ENCODE measurements at regions not wholly inside any gene's neighbourhood (a gene's known extent, or its start where the extent isn't known, plus 50 kb on each side); places are given as distances from the start of the nearest gene placed in this dataset.

DNA sequence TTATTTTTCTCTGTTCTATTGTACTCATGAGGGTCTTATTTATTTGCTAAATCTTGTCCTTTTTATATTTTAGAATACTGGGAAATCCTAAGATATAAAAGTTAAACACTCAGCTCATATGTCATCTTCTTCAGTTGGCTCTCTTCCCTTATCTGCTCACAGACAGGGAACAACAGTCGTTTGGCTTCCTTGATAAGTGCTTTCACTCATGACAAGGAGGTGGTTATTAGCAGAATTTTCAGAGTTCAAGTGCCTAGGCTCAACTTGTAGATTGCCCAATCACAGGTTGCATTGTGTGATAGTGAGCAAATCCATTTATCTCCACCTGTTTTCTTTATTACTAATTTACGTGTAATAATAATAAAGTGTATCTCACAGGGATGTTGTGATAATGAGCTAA is 620.3 kb upstream of the PCDH20 start:
- DNase-seq = no peak
- in situ Hi-C loops (cut with MboI; ENCODE audit: low sequenced_read_pairs in 4 of 4) (no loop called here), intact Hi-C loops (cut with DNase I; ENCODE audit: low total_unique reads) (no loop called here)
- no peak for TF ChIP-seq POLR2A (IDR thresholded peaks at IDR 0.05)
- TF ChIP-seq, protein P1, sequence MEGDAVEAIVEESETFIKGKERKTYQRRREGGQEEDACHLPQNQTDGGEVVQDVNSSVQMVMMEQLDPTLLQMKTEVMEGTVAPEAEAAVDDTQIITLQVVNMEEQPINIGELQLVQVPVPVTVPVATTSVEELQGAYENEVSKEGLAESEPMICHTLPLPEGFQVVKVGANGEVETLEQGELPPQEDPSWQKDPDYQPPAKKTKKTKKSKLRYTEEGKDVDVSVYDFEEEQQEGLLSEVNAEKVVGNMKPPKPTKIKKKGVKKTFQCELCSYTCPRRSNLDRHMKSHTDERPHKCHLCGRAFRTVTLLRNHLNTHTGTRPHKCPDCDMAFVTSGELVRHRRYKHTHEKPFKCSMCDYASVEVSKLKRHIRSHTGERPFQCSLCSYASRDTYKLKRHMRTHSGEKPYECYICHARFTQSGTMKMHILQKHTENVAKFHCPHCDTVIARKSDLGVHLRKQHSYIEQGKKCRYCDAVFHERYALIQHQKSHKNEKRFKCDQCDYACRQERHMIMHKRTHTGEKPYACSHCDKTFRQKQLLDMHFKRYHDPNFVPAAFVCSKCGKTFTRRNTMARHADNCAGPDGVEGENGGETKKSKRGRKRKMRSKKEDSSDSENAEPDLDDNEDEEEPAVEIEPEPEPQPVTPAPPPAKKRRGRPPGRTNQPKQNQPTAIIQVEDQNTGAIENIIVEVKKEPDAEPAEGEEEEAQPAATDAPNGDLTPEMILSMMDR (IDR thresholded peaks at IDR 0.05 in 4 of 5, conservative IDR thresholded peaks at IDR 0.05 in 1 of 5) = no peak
- ATAC-seq = no peak
- Histone ChIP-seq H3K4me3 (no peak overlapping the region), H3K9me3 (no peaks in the 10 kb centered on the region), H3K27me3 (no peaks in the 10 kb centered on the region), H3K36me3 (no peaks in the 10 kb centered on the region), H3K27ac (no peak overlapping the region), H3K4me1 (no peaks in the 10 kb centered on the region)

- no peak for DNase-seq
- TF ChIP-seq POLR2A (IDR thresholded peaks at IDR 0.05) = no peak
- TF ChIP-seq, protein P1 (IDR thresholded peaks at IDR 0.05 in 4 of 5, conservative IDR thresholded peaks at IDR 0.05 in 1 of 5) = no peak
- in situ Hi-C loops (cut with MboI; ENCODE audit: low sequenced_read_pairs in 4 of 4) = no loop called here
These were observed 618.3 kb upstream of the PCDH20 start for GRCh38 chr13:62033934-62034333.

DNA sequence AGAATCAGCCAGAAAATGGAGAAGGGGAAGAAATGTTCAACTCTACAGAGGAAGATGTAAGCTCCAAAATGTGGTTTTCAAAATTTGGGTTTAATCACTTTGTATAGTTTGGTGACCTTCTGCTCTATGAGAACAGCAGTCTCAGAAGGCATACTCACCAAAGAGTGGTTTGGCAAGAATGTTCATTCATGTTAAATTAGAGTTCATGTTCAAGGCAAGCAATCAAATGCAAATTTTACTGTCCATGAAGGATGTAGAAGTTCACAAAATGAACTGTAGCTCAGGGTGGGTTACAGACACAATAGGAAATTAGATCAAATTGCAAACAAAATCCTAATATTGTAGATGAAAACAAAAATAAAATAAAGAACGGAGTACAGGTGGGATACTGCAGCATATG is 606.7 kb upstream of the PCDH20 start:
- ATAC-seq = no peak
- H3K4me1 ChIP-seq = no peaks in the 10 kb centered on the region
- no peaks in the 10 kb centered on the region for H3K9me3 ChIP-seq
- no peak for DNase-seq
- H3K27ac ChIP-seq = no peak overlapping the region
- no peaks in the 10 kb centered on the region for H3K36me3 ChIP-seq
- H3K27me3 ChIP-seq = no peaks in the 10 kb centered on the region
- TF ChIP-seq, protein P1 (IDR thresholded peaks at IDR 0.05 in 4 of 5, conservative IDR thresholded peaks at IDR 0.05 in 1 of 5) = no peak
- no peak for TF ChIP-seq POLR2A (IDR thresholded peaks at IDR 0.05)
- intact Hi-C loops (cut with DNase I; ENCODE audit: low total_unique reads) = no loop called here
- H3K4me3 ChIP-seq = no peak overlapping the region
- in situ Hi-C loops (cut with MboI; ENCODE audit: low sequenced_read_pairs in 4 of 4) = no loop called here

More at GRCh38 chr13:62033934-62034333, 618.3 kb upstream of the PCDH20 start:
- no peaks in the 10 kb centered on the region for H3K4me1 ChIP-seq
- H3K36me3 ChIP-seq = no peaks in the 10 kb centered on the region
- no peak overlapping the region for H3K27ac ChIP-seq
- no peaks in the 10 kb centered on the region for H3K27me3 ChIP-seq
- no peak overlapping the region for H3K4me3 ChIP-seq
- ATAC-seq = no peak
- H3K9me3 ChIP-seq = no peaks in the 10 kb centered on the region
- intact Hi-C loops (cut with DNase I; ENCODE audit: low total_unique reads) = no loop called here

- Histone ChIP-seq H3K4me1 (no peaks in the 10 kb centered on the region), H3K27me3 (no peaks in the 10 kb centered on the region), H3K9me3 (no peaks in the 10 kb centered on the region), H3K4me3 (no peak overlapping the region), H3K36me3 (no peaks in the 10 kb centered on the region), H3K27ac (no peak overlapping the region)
- ATAC-seq = no peak
- TF ChIP-seq, protein P1 (IDR thresholded peaks at IDR 0.05 in 4 of 5, conservative IDR thresholded peaks at IDR 0.05 in 1 of 5) = no peak
- TF ChIP-seq POLR2A (IDR thresholded peaks at IDR 0.05) = no peak
- intact Hi-C loops (cut with DNase I; ENCODE audit: low total_unique reads) = no loop called here
- in situ Hi-C loops (cut with MboI; ENCODE audit: low sequenced_read_pairs in 4 of 4) = no loop called here
- DNase-seq = no peak
These were observed 604.2 kb upstream of the PCDH20 start for GRCh38 chr13:62019858-62020257.

GRCh38 chr13:62014299-62014698 is 598.6 kb upstream of the PCDH20 start:
- ATAC-seq (no peak), DNase-seq (no peak)
- Histone ChIP-seq H3K9me3 (no peaks in the 10 kb centered on the region), H3K36me3 (no peaks in the 10 kb centered on the region), H3K4me1 (no peaks in the 10 kb centered on the region), H3K27ac (no peak overlapping the region), H3K4me3 (peak overlapping the region in 1 of 4 donors; percentile 24), H3K27me3 (no peaks in the 10 kb centered on the region)
- intact Hi-C loops (cut with DNase I; ENCODE audit: low total_unique reads) = no loop called here
- in situ Hi-C loops (cut with MboI; ENCODE audit: low sequenced_read_pairs in 4 of 4) = no loop called here
- TF ChIP-seq POLR2A (IDR thresholded peaks at IDR 0.05) = no peak
- TF ChIP-seq, protein P1 (IDR thresholded peaks at IDR 0.05 in 4 of 5, conservative IDR thresholded peaks at IDR 0.05 in 1 of 5) = peak in 1 of 5 experiments; percentile 20

Measured in gastrocnemius medialis (tissue), 4 donors.